Dedifferentiated amniotic fluid mesenchymal stem cell (primary cell): ENCODE measurements at regions not wholly inside any gene's neighbourhood (a gene's known extent, or its start where the extent isn't known, plus 50 kb on each side); places are given as distances from the start of the nearest gene placed in this dataset.

Experiments used
- DNase-seq: peaks from one replicate; pipeline ENCODE4 v3.0.0-alpha.2; 2016; ENCODE audit errors: extremely low spot score

DNA sequence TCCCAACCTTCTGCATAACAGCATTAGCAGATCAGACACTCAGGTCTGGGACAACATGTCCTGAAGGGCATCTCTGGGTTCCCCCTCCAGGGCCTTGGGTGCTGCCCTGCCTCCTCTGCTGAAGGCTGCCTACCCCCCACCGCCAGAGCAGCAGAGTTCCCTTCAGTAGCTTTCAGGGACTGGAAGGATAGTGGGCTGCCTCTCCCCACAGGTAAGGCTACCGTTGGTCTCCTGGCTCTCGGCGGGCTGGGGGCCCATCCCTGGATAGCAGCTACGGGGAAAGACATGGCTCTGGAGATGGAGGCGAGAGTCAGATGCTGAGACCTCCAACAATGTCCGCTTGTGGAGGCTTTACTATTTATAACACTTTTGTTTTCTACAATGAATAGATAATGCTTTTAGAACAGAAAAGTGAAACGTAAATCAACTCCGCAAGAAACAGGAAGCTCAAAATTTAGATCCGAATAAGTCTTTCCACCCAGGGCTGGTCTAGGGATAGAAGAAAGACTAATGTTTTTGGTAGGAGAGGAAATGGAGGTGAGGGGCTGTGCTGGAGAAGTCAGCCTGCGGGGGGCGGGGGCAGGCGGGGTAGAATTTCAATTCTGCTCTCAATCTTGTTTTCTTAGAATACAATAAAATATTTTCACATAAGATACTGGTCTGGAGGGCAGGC lies 58.4 kb downstream of the ARL4C start:
- DNase-seq: no peak

DNA sequence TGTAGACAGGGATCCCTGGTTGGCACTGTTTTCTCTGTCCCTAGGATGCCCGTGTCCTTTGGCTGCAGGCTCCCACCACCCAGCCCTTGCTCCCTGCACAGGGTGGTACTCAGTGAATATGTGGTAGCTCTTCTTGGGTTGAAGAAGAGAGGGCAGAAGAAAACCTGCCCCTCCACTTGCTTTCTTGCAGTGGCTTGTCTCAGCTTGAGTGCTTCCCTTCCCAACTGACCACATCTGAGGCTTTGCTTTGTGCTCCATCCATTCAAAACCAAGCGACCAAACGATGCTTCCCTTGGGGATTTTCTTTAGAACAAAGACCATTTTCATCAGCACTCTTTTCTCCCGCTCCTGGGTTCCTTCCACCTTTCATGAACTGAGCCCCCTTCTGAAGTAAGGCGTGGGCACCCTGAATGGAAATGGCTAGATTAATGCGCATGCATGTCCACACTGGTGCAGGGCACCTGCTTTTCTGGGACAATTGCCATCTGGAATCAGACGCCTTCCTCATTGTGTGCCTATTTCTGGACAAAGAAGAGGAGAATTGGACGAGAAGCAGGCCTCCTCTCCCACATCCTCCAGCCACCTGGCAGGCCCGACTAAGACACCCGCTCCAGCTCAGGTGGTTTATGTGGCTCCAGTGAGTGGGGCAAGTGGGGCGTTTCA lies 59.1 kb downstream of the ARL4C start:
- no peak for DNase-seq

DNA sequence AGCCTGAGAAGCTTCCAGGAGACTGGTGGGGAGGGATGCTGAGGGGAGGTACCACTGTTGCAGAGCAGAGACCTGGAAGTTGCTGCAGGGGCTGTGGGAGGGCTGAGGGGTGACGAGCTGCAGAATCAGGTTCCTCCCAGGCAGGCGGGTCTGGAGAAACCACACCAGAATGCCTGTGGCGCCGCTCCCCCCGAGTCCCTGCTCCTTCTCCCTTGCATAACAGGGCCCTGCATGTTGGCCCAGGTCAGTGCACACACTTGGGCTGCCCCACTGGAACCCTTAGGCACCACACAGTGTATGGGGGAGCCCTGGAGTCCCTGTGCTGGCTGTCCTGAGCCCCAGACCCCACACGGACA lies 60.4 kb downstream of the ARL4C start:
- DNase-seq: no peak

DNA sequence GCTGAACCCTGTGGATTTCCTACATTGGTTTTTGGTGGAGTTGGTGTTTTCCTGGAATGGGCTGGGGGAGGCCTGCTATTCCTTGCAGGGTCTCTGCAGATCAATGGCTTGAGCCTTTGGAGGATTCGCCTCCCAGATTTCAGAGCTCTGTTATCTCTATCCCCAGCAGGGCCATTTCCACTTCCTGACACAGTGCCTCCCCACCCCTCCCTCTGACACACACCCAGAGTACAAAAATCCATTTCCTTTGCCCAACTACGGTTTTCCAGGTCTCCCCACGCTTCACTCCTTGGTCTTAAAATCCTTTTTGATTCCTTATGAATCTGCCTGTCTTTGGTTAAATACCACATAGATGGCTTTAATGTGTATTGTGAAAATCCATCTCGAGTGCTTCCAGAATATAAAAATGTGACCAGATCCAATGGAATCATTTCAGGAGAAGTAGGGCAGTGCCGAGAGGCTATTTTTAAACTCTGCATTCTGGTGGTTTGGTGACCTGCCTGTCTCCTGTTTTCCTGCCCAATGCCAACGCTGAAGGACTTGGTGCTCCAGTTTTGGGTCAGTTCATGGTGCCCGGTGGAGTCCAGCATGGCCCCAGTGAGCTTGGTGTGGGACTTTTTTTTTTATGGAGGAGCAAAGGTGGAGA lies 60.9 kb downstream of the ARL4C start:
- DNase-seq: no peak

DNA sequence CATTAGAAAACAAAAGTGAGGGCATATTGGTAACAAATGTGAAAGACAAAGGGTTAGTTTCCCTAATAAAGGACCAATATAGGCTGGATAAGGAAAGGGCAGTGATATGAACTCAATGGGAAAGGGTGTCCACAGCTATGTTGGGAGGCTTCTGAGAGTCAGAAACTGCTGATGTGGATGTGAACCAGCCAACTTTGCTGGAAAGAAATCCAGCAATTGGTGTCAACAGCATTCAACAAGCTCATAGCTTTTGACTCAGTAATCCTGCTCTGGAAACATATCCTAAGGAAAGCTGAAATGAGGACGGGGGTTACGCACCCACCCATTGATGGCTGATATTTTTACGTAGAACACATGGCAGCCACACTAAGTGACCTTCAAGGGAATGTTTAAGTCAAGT lies 63.7 kb downstream of the ARL4C start:
- DNase-seq: no peak

DNA sequence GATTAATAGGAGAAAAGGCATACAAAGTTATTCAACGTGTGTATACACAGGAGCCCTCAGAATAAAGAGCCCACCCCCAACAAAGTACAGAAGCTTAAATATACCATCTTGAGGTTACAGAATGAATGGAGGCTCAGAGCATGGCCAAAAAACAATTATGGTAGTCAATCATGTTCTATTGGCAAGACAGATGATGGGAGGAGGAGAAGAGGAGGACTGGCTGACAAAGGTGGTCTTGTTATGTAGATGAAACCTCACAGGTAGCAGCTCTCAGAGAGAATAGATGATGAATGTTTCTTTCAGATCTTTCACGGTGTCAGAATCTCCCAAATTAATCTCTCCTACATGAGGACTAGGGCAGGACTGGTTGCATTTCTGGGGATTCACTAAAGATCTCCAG lies 66.0 kb downstream of the ARL4C start:
- no peak for DNase-seq

DNA sequence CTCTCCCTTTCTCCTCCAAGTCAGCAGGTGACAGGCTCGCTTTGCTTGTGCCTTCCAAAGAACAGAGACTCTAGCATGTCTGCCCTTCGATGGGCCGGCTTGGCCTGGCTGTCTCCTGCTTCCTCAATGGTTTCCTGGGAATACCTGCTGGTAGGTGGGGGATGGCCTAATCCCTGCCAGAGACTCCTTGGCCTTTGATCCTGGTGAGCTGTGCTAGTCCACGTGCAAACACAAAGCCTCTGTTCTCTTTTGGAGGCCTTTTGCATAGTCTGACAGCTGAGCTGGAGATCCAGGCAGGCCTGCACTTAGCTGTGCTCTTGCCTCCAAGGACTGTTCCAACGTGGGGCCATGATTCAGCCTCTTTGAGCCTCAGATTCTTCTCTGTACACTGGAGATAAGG lies 67.6 kb downstream of the ARL4C start:
- no peak for DNase-seq

DNA sequence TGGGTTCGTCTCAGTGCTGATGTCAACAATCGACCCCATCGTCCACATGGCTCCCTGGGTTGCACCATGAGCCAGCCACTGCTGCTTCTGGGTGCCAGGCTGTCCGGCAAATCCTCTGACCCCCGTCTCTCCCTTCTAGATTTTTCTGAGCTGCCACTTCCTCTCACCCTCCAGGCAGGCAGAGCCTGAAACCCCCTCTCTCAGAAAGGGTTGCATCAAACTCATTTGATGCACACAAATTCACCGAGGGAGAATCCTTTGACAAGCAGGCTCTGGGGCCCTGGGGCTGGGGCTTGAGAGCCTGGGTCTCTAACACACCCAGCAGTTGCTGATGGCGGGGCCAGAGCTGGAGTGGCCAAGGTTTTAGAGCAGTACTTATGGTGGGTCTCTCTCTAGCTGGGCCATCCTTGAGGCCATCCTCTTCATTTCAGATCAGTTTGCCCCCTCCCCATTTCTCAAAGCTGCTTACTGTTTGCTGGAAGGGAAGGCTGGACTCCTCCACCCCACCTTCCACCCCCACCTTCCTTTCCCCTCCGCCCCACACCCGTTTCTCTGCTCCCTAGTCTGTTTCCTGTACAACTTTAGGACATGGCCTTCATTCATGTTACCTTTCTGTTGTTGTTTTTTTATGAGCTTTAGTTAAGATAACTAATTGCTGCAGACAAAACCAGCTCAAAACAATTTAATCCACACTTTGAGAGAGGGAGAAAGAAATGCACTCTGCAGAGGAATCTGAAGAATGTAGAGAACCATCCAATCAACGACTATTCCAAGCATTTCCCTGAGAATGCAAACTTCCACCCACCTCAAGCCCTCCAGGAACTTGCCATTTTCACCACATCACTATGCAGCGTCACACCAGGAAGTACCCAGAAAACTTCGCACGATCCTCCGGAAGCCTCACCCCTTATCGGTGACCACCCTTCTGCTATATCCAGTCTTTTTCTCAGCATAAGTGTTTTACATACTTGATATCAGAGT lies 69.5 kb downstream of the ARL4C start:
- peak; percentile 76 for DNase-seq

DNA sequence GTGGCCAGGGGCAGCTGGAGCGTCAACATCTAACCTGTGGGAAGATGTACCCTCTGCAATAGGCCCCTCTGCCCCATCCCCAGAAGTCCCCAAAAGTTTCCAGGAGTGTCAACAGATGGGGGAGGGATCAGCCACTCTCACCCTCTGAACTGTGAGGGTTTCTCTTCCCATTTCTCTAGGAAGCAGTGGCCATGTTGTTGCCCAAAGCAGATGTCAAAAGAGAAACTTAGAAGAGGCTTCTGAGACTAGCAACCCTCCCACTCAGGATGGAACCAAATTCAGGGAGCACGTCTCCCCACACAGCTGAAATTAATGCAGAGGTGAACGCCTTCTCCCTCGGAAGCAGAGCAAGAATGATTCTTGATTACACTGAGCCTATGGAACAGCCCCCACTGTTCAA lies 70.3 kb downstream of the ARL4C start:
- DNase-seq: no peak

DNA sequence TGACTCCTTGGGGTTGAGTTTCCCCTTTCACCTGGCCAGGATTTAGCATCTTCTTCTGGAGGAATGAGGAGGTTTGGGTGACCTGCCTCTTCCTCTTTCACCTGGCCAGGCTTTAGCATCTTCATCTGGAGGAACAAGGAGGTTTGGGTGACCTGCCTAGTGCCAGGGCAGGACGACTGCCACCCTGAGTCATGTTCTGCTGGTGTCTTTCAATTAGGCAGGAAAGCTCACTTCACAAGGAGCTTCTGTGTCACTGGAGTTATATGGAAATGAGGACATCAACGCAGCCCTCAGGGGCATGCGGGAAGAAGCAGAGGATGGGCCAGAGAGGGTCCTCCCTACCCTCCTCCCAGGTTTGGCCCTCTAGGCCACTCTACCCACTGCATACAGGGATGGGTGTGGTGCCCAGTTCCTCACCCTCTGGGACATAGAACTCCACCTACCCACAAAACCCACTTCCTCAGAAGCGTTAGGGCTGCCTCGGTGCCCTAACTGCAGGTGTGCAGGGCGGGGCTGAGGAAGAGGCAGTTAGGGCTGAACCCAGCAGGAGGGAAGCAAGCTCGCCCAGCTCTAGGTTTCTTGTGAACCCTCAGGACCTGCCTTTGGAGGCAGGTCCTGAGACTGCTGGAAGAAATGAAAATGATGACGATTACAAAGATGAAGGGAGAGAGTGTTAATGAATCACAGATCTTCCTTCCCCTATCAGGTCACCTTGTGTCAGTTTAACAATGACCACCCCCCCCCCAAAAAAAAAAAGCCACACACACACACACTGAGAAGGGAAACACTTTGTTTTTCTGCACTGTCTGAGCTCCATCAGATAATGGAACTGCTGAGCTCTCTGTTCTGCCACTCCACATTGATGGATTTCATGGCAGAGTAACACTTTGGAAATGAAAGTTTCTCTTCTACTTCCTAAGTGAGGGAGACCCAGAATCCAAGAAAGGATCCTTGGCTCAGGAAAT lies 71.0 kb downstream of the ARL4C start:
- DNase-seq: no peak

DNA sequence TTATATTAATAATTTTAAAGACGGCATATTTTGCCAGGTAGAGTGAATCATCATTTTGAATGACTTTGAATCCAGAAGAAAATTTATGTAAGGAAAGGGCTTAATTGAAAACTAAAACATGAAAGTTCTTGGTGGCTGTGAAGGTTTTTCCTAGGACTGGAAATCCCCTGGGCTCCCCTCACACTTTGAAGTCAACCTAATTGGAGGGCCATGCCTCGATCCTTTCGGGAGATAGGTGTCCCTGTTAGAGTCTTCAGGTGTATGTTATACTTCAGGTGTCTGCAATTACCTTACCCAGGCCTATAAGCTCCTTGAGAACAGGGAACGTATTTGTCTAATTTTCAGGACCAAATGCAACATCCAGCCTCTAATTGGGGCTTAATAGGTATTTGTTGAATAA lies 73.0 kb downstream of the ARL4C start:
- no peak for DNase-seq

DNA sequence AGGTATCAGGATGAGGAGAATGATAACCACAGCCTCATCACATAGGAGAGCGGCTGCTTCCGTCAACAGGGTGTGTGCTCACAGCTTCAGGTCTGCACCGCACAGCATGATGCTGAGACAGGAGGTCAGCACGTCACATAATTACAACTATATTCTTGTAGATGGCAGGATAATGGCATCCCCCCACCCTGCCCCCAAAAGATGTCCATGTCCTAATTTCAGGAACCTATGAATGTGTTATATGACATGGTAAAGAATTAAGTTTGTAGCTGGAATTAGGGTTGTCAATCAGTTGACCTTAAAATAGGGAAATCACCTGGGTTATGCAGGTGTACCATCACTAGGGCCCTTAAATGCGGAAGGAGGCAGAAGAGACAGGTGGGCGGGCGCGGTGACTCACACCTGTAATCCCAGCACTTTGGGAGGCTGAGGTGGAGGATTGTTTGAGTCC lies 73.9 kb downstream of the ARL4C start:
- DNase-seq: no peak

DNA sequence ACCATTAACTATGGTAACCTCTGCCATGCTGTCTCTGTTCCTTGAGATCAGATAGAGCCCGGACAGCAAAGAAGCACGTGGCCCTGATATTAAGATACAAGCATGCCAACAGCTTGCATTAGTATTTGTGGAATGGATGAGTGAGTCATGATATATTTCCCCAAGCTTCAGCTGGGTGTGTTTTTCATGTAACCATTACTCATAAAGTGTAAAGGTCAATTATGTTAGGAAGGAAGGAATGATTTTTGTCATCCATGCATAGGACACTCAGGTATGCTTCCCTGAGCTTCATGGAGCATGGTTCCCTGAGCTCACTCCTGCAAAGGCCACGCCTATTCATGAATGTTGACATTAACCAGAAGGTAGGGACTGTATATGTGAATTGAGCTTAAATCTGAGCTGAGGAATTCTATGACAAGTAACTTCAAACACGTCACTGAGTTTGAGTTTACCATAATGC lies 74.6 kb downstream of the ARL4C start:
- DNase-seq: peak; percentile 91

DNA sequence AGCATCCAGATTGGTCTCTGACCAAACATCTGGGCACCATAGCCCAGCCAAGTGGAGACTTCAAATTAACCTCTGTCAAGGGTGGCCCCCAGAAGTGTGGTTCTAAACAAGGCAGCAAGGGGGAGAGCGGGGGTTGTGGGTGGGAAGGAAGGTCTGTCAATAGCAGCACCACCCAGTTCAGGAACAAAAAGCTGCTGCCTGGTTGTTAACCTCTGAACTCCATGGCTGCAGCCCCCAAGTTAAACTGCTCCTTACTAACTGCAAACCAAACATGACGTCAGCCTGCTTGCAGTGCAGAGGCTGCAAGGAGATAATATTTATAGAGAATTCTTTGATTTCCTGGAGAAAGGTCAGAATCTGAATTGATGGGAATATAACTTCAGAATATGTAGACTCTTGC lies 76.5 kb downstream of the ARL4C start:
- no peak for DNase-seq

DNA sequence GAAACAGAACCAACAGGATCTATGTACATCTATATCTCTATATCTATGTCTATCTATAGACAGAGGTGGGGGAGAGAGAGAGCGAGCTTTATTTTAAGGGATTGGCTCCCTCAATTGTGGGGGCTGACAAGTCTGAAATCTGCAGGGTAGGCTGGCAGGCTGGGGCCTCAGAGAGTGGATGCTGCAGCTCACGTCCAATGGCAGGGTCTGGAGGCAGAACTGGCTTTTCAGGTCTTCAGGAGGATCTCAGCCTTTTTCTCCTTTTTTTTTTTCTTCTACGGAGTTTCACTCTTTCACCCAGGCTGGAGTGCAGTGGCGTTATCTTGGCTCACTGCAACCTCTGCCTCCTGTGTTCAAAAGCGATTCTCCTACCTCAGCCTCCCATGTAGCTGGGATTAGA lies 77.2 kb downstream of the ARL4C start:
- no peak for DNase-seq

DNA sequence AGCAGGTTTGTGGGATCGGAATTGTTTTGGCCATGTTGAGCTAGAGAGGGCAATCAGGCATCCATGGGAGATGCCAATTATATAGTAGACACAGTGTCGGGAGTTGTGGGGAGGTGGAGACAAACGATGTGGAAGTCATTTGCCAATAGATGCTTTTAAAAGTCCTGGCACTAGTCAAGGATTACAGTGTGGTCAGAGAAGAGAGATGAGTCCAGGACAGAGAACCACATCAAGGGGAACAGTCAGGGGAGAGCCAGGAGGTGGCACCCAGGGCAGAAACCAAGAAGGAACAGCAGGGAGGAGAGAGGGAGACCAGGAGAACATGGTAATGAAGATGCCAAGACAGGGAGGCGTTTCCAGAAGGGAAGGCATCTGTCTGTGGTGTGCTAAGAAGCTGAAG lies 81.2 kb downstream of the ARL4C start:
- DNase-seq: no peak

DNA sequence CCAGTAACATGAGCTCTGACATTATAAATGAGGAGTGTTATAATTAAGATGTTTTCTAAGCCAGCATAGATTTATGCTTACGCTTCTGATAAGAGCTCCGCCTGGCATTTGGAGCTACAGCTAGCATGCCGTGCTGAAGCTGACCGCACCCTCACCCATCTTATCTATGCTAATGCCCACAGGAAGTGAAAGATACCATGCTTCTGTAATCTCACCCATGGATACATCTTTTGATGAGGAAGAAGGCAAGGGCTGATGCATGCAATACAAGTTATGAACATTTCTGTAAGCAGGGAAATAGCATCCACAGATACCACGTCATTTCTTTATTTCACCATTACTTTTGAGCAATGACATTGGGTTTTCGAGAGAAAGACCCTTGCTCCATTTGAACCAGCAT lies 82.3 kb downstream of the ARL4C start:
- DNase-seq: no peak

DNA sequence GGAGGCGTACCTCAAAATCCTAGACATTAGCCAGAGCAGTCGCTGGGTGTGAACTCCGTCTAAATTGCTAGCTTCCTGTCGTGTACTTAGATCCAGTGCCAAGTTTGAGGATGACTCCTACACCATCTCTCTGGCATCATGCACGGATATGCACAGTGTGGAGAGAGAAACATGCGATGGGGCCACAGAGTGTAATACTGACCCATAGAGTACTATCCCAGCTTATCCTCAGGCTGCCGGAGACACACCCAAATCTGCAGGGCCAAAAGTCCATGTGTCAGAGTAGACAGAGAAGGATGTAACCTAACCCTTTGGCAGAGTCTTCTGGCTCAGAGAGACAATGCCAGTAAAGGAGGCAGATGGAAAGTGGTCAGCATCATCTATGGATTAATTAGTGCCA lies 84.2 kb downstream of the ARL4C start:
- peak; percentile 20 for DNase-seq

DNA sequence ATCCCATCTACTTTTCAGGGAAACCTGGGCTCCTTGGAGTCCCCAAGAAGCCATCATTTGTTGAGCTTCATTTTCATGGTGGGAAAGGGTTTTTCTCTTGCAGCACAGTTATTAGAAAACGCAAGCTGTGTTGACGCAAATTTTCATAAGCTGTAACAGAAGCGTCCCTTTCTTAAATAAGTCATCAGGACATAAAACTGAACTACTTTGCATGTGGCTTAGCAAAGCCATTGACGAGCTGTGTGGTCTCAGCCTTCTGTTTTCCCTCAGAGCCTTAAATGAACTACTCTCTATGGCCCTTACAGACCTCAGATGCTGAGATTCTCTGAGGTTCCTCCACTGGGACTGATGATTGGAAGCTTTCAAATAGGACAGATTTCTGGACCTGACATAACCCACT lies 85.1 kb downstream of the ARL4C start:
- DNase-seq: no peak

DNA sequence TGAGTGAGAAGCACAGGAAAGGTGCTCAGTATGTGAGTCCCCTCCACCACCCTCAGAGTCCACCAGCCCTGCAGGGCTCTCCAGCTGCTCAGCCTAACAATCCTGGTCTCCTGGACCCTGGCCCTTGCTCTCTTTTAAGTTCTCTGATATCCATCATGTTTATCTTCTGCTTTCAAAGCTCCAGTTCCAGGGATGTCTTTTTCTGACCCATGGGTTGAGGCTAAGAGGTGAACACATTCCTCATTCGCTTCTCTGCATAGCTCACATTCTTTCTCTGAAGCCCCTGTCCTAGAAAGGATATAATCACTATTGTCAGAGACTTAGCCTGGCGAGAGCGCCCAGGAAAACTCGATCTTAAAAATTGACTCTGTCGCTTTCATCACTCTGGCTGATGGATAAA lies 86.4 kb downstream of the ARL4C start:
- no peak for DNase-seq

DNA sequence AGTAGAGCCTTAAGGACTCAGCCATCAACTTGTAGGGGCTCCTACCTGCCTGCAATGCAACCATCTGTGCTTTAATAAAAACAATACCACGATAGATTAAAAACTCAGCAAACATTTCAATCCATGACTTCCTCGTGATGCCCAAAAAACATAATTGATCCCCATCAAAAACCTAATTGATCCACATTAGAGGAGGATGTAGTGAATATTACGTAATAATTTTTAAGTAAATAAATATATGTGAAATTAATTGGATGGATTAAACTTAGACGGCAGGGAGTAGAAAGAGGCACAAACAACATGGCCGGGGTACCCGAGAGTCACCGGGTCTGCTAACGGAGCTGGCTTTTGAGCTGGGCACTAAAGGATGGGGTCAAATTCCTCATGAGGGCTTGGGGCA lies 87.3 kb downstream of the ARL4C start:
- DNase-seq: no peak
